GM12864 (cell line): ENCODE measurements at regions not wholly inside any gene's neighbourhood (a gene's known extent, or its start where the extent isn't known, plus 50 kb on each side); places are given as distances from the start of the nearest gene placed in this dataset.

Experiments used
- DNase-seq: peaks from one replicate; pipeline ENCODE4 v3.0.0-alpha.2; 2011; ENCODE audit warnings: low read depth
- H3K4me3 ChIP-seq: 2 replicates; pipeline ENCODE4 v1.5.1; 2011; ENCODE audit warnings: mild to moderate bottlenecking, low read depth, low read length, control low read depth
- CTCF ChIP-seq: IDR thresholded peaks from 2 replicates; pipeline ENCODE4 v1.5.1; 2011; ENCODE audit warnings: low read depth, mild to moderate bottlenecking, moderate library complexity, low read length, control low read depth, inconsistent platforms; ENCODE audit errors: missing control alignments

DNA sequence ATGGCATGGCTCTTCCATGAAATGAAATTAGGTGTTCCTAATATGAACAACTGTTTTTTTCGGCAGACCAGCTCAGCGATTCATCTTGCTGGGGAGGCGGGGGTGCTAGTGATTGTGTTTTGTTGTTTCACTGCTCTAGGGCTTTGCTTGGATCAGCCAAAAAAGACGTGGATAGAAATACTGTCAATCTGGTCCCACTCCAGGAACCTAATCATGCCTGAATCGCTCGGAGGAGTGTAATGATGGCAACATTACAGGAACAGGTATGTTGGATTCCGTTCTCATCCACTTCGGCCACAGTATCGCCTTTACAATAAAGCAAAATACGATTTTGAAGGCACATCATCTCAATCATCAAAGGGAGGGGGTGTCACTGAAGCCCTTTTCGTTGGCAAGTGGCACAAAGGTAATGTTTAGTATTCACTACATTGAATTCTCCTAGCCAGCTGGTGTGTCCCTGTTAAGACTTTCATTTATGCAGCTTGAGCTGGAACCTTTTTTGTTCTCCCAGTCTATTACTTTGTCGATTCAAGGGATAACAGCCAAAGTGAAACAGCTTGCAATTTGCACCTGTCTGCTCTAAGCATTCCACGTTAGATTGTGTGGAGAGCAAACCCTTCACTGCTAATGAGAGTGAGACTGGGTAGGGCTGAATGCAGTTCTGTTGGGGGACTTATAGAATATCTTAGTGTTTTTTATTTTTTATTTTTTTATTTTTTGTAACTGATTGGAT is 477.7 kb downstream of the TFAP2A start:
- TF ChIP-seq CTCF, result no peak
- no peak overlapping the region for H3K4me3 ChIP-seq
- no peak for DNase-seq

GRCh38 chr6:9936551-9936950 is 478.3 kb downstream of the TFAP2A start:
- no peak overlapping the region for H3K4me3 ChIP-seq
- no peak for TF ChIP-seq CTCF
- DNase-seq, result no peak

- no peak for TF ChIP-seq CTCF
- no peak overlapping the region for H3K4me3 ChIP-seq
- no peak for DNase-seq
Observed at GRCh38 chr6:9933677-9934076, 481.2 kb downstream of the TFAP2A start.

DNA sequence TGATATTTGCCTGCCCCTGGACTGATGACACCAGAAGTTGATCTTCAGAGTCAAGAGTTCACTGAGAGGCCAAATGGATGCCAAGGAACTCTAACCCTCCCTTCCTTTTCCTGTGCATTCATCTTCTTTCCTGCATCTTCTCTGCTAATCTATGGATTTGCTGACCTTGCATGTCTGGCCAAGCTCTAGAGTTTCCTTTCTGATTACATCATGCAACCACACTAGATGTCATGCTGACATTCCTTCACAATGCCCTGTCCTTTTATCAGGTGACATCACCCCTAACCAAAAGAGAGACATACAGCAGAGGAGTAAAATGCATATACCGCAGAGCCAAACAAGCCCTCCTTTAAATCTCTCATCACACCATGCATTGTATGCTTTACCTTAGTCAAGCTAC is 487.6 kb downstream of the TFAP2A start:
- no peak for TF ChIP-seq CTCF
- no peak for DNase-seq
- no peak overlapping the region for H3K4me3 ChIP-seq

DNA sequence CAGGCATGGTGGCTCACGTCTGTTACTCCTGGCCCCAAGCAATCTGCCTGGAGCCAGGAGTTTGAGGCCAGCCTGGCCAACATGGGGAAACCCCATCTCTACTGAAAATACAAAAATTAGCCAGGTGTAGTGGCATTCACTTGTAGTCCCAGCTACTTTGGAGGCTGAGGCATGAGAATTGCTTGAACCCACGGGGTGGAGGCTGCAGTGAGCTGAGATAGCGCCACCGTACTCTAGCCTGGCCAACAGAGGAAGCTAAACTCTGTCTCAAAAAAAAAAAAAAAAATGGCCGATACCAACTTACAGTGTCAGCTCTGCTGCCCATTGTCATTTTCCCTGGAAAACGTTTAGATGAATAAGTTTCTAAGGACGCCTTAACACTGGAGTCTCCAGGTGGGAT is 489.9 kb downstream of the TFAP2A start:
- no peak for DNase-seq
- no peak overlapping the region for H3K4me3 ChIP-seq
- no peak for TF ChIP-seq CTCF

DNA sequence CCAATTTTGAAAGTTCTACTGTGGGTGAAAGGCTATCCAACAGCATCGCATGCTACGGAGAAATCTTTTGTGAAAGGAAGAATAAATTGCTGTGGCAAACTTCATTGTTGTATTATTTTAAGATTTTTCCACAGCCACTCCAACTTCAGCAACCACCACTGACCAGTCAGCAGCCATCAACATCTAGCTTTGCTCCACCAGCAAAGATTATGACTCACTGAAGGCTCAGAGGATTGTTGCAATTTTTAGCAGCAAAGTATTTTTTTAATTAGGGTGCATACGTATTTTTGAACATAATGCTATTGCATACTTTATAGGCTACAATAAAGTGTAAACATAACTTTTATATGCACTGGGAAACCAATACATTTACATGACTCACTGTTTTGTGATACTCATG is 493.5 kb downstream of the TFAP2A start:
- DNase-seq, result no peak
- H3K4me3 ChIP-seq, result no peak overlapping the region
- TF ChIP-seq CTCF, result no peak

DNA sequence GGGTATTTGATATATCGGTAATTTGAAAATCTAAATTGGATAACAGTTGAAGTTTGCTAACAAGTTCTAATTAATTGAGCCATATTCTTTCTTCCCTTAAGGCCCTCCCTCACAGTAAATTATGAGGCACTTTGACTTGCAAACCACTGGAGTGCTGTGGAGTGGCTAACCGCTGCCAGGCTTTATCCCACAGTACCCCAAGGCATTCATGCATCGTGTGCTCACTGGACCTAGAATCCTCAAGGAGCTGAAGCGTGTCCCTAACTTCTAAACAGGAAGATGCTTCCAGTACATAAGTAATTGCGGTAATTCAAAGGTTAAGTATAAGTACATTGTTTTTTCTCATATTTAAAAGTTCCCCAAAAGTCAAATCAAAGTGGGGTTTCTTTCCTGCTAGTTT is 499.9 kb downstream of the TFAP2A start:
- no peak overlapping the region for H3K4me3 ChIP-seq
- DNase-seq, result no peak
- TF ChIP-seq CTCF, result no peak
